OCI-M1 (cell line): ENCODE measurements at regions not wholly inside any gene's neighbourhood (a gene's known extent, or its start where the extent isn't known, plus 50 kb on each side); places are given as distances from the start of the nearest gene placed in this dataset.

Source experiments
- DNase-seq: peaks from one replicate; lab custom pipeline; 2025; lab: John Stamatoyannopoulos, UW

DNA sequence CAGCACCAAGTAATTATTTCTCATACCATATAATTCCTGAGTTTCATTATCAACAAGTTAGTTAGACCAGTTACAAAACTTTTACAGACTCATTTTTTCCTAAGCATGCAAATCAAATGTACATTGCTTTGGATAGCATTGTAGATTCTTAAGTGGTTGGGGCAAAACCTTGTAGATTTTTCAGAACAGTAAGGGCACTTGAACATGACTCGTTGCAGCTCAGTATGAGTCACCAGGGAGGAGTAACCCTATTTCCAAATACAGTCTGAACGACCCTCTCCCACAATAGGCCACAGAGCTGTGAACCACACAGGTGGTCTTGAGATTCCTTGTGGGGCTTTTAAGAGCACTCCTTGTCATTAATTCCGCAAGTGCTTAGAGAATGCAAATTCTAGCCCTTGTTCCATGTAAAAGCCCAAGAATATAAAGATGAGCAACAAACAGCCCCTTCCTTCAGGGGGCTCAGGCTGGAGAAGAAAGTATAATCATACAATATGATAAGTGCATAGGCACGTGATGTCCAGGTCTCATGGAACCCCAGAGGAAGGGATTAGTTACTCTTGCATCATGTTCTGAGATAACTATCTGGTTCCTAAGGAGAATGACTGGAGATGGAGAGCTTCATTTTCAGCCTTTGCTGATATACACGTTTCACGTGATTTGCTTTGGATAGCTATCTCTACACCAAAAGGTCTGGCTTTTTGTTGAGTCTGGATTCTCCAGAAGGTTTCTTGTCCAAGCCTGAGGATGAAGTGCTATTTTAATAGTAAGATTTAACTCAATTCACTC is 295.7 kb downstream of the KCNN2 start:
- DNase-seq: peak; percentile 0

DNA sequence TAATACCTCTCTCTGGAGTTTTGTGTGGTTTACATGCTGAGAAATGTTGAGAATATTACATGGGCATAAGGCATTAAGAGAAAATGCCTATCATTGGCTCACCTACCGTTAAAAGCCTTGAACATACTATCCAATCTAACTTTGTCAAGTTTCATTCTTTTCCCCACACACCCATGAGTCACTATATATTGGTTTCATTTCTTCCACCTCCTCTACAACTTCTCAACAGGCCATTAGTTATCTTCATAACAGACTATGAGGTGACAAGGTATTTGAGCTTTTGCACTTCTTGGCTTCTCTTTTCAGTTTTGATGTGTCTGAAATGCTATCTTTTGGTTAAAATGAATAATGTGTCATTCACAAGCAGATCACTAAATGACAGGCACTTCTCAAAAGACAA is 288.0 kb downstream of the KCNN2 start:
- DNase-seq: no peak

DNA sequence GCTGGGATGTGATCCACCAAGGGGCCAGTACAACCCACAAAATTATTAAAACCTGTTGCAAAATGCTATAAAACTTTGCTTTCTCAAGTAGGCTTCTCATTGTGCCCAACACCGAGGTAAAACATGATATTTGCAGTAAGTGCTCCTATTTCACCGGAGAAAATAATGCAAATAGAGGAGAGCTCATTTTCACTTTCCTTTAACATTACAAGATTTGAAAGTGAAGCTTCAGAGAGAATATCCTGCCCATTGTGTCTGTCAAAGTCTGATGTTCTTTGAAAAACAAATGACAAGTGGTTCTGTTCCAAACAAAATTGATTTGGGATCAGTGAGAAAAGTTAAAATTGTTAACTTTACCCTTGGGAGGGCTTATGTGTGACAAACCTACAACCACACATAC is 287.1 kb downstream of the KCNN2 start:
- DNase-seq: no peak

DNA sequence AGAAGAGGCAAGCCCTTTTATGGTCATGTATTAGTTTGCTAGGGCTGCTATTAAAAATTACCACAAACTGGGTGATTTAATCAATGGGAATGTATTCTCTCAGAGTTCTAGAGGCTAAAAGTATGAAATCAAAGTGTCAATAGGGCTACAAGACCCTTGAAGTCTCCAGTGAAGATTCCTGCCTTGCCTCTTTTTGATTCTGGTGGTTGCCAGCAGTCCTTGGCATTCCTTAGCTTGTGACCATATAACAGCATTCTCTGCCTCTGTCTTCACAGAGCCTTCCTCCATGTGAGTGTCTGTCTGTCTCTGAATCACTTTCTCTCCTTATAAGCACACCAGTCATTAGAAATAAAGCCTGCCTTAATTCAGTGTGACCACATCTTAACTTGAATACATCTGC is 282.7 kb downstream of the KCNN2 start:
- DNase-seq: no peak

DNA sequence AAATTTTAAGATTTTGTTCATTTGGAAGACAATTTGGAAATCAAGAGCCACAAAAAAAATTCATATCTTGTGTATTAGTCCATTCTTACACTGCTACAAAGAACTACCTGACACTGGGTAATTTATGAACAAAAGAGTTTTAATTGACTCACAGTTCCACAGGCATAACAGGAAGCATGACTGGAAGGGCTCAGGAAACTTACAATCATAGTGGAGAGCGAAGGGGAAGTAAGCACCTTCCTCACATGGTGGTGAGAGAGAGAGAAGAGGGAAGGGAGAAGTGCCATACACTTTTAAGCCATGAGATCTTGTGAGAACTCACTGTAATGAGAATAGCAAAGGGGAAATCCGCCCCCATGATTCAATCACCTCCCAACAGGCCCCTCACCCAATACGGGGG is 274.4 kb downstream of the KCNN2 start:
- DNase-seq: no peak

DNA sequence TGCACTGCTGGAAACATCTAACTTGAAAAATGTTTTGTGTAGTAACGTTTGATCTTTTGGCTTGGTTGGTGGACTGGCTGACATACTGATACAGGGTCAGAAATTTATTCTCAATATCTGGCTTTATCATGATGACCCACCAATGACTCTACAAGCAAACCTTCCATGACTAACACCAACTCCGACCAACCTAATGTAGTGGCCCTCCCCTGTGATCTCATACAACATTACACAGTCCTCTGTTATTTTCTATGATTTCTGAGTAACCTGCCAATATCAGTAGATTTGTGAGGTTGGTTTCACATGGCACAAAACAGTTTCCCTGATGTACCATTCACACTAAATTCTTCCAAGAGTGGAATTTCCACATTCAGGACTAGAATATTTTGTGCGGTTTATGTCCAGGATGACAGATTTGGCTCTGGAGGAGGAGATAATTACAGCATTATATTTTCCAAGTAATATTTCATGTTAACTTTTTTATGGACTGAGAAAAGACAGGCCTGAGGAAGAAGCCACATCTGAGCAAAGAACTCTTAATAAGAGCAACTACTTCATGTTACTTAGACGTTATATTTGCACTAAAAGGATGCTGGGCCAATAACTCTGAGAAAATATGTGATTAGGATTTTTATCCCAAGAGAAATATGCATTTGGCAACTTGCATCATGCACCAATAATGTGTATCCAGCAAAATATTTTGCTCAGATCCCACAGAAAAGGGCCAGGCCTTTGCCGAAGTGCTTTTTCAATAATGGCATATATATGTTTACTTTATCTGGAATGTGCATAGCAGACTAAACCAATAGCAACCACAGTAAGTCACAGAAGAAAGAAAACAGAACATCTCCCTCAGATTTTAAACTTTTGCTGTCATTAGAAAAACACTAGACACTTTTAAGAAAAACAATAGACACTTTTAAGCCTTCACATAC is 273.4 kb downstream of the KCNN2 start:
- no peak for DNase-seq

DNA sequence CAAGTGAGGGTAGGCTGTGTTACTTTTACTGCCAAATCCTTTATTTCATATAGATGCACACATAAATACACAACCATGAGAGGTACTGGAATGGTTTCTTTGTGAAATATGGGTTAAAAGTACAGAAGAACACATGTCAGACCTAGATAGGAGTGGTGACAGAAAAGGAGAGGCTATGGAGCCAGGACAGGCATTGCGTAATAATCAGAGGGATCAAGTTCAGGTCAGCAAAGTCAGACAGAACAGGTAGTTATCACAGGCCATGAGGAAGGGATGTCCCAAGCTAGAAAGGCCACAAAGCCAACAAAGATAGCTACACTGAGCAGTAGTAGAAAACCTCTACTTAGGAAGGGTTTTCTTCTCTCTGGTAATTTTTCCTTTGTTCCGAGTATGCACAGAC is 272.6 kb downstream of the KCNN2 start:
- DNase-seq: no peak

DNA sequence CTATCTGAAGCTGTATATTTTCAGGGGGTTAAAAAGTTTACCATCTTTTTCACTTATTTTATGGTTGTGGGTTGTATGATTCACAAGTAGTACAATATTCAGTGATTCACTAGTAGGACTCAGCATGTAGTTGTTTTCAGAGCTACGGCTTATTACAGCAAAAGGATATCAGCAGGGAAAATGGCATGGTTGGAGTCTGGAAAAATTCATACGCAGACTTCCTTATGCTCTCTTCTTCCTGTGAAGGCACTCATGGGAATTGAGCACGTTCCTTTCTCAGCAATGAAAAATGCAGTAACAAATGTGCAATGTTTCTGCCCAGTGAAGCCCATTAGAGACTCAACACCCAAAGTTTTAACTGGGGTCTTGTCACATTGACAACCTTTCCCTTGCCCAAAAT is 250.5 kb downstream of the KCNN2 start:
- no peak for DNase-seq

DNA sequence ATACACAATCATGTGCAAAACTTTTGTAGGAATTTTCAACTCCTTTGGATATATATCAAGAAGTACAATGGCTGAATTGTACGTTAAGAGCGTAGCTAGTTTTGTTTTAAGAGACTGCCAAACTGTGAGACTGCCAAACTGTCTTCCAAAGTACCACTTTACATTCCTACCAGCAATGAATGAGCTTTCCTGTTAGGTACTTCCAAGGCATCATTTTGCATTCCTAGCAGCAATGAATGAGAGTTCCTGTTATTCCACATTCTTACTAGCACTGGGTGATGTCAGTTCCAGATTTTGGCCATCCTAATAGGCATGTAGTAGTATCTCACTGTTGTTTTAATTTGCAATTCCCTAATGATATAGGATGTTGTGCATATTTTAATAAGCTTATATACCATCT is 219.3 kb downstream of the KCNN2 start:
- DNase-seq: no peak

DNA sequence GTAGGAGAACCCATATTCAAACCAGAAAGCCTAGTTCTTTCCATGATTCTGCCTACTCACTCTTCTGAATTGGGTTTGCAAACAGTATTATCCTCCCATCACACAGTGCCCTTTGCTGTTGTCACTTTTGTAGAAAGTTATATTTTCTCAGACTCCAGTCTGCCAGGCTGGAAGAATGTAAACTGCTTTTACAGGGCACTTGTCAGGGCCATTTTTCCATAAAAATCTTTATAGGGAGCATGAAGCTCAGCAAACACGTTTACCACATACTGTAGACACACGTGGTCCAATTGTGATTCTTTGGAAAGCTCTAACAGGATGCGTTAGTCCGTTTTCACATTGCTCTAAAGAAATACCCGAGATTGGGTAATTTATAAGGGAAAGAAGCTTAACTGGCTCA is 204.0 kb downstream of the KCNN2 start:
- no peak for DNase-seq

DNA sequence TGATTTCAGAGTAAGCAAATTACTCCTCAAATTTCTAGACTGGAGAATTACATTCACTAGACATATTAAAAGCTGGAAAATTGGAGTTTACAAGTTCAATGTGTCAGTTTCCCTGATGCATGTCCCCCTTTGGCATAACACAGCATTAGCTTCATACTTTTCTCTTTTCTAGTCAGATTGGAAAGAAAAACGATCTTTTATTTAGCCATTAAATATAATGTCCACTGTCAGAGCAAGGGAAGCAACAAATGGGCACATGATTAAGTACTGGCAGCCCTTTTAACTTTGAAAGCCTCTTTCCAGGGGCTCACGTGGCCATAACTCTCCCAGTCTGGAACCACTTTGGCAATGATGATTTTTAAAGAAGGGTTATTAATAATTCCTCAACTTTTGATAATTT is 203.3 kb downstream of the KCNN2 start:
- DNase-seq: no peak

DNA sequence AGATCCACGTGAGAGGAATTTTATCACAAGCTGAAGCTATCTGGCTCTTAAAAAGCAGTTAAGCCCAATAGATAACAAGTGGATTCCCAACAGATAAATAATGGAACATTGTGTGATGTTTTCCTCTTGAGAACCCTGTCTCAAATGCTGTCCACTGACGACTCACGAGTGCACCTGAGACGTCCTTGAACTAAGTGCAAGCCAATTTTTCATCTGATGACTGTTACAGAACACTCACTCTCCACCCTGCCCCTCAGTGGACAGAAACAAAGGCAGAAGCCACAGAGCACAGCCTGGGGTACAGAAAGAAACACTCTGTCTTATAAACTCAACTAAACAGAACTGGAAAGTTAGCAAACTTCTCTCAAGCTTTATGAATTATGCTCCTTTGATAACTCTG is 199.5 kb downstream of the KCNN2 start:
- DNase-seq: no peak
